22Rv1 (cell line): ENCODE measurements at regions not wholly inside any gene's neighbourhood (a gene's known extent, or its start where the extent isn't known, plus 50 kb on each side); places are given as distances from the start of the nearest gene placed in this dataset.

Experiments
- CTCF ChIP-seq: fragments of 450-650 bp; IDR thresholded peaks from 2 replicates; pipeline ENCODE4 v1.5.1; 2017; ENCODE audit warnings: mild to moderate bottlenecking
- ZFX ChIP-seq: fragments of 450-650 bp; IDR thresholded peaks from 2 replicates; pipeline ENCODE4 v1.6.1; 2017; ENCODE audit warnings: antibody characterized with exemption, borderline replicate concordance

- TF ChIP-seq CTCF (no peak), ZFX (no peak)
These were observed 92.9 kb downstream of the IRF8 start for GRCh38 chr16:85991856-85992255.
